ENCODE measurements at regions not wholly inside any gene's neighbourhood (a gene's known extent, or its start where the extent isn't known, plus 50 kb on each side); places are given as distances from the start of the nearest gene placed in this dataset.

DNA sequence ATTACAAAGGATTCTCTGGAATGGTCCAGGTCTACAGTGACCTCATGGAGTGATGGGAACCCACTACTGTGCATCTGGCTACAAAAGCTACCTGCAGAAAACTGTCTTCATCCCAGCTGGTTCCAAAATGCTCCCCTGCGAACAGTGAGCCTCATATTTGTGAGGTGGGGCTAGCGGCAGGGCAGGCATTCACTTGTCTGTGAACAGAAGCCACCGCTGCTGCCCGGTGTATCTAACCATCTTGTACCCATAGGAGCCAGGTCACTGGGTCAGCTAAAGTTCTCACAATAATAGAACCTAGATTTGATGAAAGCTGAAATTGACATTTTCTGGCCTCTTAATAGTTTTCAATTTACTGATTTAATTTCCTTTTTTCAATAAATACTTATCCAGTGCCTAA, 150.7 kb downstream of the KLF13 start:
- DNase-seq = no peak
- no TSS peak for BruUV-seq (replicated peaks)
- CTCF ChIA-PET = interaction anchor here (1.2 kb wide), 1 partner anchor 12 kb away, joined by 3 read pairs; no protein-coding TSS in a partner anchor

DNA sequence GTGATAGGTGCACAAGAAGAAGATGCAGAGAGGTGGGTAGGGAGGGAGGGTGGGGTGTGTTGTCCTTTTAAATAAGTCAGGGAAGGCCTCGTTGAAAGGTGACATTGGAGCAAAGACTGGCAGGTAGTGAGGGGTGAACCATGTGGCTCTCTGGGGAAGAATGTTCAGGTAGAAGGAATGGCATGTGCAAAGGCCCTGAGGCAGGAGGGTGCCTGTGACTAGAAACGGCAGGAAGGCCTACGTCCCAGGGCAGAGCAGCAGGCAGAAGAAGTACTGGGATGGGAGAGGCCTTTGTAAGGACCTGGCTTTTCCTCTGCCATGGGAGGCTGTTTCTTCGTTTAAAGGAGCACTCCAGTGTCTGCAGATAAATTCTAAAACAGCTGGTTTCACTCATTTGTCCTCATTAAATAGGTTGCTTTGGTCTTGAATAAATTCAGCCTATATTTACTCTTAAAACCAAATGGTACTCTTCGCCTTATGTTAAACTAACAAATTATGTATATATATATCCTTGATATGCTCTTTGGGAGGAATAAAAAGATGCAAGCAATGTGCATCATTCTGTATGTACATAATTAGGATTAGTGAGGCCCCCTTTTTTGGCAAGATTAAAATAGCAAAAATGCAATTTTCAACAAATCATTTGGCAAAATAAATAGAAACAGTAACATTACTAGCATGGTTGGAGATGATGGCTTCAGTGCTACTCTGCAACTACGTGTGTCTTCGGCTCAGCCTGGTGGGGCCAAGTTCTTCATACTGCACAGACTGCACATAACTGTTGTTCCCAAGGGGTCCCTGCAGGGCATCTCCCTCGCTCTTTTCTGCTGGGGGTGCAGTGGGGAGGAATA, 151.4 kb downstream of the KLF13 start:
- H3K4me1 ChIP-seq = no peaks in the 10 kb centered on the region
- no peak overlapping the region for H3K4me3 ChIP-seq (ENCODE audit: low read depth, low read length)
- no peak overlapping the region for H3K27ac Mint-ChIP-seq (ENCODE audit: unreplicated experiment)
- intact Hi-C loops (cut with micrococcal nuclease; ENCODE audit: unreplicated experiment) = no loop called here
- no peaks in the 10 kb centered on the region for H3K36me3 ChIP-seq (ENCODE audit: control insufficient read depth, insufficient read depth, low read length)
- no peaks in the 10 kb centered on the region for H3K27me3 ChIP-seq (replicated peaks; ENCODE audit: control insufficient read depth, insufficient read depth, low read length)
- TF ChIP-seq, protein P1, sequence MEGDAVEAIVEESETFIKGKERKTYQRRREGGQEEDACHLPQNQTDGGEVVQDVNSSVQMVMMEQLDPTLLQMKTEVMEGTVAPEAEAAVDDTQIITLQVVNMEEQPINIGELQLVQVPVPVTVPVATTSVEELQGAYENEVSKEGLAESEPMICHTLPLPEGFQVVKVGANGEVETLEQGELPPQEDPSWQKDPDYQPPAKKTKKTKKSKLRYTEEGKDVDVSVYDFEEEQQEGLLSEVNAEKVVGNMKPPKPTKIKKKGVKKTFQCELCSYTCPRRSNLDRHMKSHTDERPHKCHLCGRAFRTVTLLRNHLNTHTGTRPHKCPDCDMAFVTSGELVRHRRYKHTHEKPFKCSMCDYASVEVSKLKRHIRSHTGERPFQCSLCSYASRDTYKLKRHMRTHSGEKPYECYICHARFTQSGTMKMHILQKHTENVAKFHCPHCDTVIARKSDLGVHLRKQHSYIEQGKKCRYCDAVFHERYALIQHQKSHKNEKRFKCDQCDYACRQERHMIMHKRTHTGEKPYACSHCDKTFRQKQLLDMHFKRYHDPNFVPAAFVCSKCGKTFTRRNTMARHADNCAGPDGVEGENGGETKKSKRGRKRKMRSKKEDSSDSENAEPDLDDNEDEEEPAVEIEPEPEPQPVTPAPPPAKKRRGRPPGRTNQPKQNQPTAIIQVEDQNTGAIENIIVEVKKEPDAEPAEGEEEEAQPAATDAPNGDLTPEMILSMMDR (IDR thresholded peaks at IDR 0.05; ENCODE audit: insufficient read depth in 1 of 2, low read depth in 1 of 2, low read length in 1 of 2, severe bottlenecking in 1 of 2, unreplicated experiment in 1 of 2) = no peak
- ChIA-PET CTCF (no interaction called here), POLR2A (no interaction called here)
- H3K4me1 Mint-ChIP-seq (ENCODE audit: low read depth, unreplicated experiment) = no peaks in the 10 kb centered on the region
- no peak for DNase-seq
- peaks cover 24% of the 10 kb centered on the region for H3K27me3 Mint-ChIP-seq (ENCODE audit: insufficient read depth, unreplicated experiment)
- no peaks in the 10 kb centered on the region for H3K9me3 ChIP-seq
- no peak overlapping the region for H3K4me3 Mint-ChIP-seq (ENCODE audit: unreplicated experiment)
- no peaks in the 10 kb centered on the region for H3K9me3 Mint-ChIP-seq (ENCODE audit: unreplicated experiment)
- H3K36me3 Mint-ChIP-seq (ENCODE audit: insufficient read depth, unreplicated experiment) = no peaks in the 10 kb centered on the region
- no TSS peak for BruUV-seq (replicated peaks)

More for the DNA sequence above, 150.7 kb downstream of the KLF13 start:
- intact Hi-C loops (cut with micrococcal nuclease; ENCODE audit: unreplicated experiment) = no loop called here
- Histone ChIP-seq H3K4me3 (ENCODE audit: low read depth, low read length) (no peak overlapping the region), H3K9me3 (no peaks in the 10 kb centered on the region), H3K4me1 (no peaks in the 10 kb centered on the region), H3K36me3 (ENCODE audit: control insufficient read depth, insufficient read depth, low read length) (no peaks in the 10 kb centered on the region), H3K27me3 (replicated peaks; ENCODE audit: control insufficient read depth, insufficient read depth, low read length) (no peaks in the 10 kb centered on the region)
- no peaks in the 10 kb centered on the region for H3K36me3 Mint-ChIP-seq (ENCODE audit: insufficient read depth, unreplicated experiment)
- no peaks in the 10 kb centered on the region for H3K9me3 Mint-ChIP-seq (ENCODE audit: unreplicated experiment)
- TF ChIP-seq, protein P1 (IDR thresholded peaks at IDR 0.05; ENCODE audit: insufficient read depth in 1 of 2, low read depth in 1 of 2, low read length in 1 of 2, severe bottlenecking in 1 of 2, unreplicated experiment in 1 of 2) = no peak
- H3K27ac Mint-ChIP-seq (ENCODE audit: unreplicated experiment) = no peak overlapping the region
- H3K4me1 Mint-ChIP-seq (ENCODE audit: low read depth, unreplicated experiment) = no peaks in the 10 kb centered on the region
- H3K27me3 Mint-ChIP-seq (ENCODE audit: insufficient read depth, unreplicated experiment) = peaks cover 25% of the 10 kb centered on the region
- H3K4me3 Mint-ChIP-seq (ENCODE audit: unreplicated experiment) = no peak overlapping the region
- POLR2A ChIA-PET = no interaction called here

DNA sequence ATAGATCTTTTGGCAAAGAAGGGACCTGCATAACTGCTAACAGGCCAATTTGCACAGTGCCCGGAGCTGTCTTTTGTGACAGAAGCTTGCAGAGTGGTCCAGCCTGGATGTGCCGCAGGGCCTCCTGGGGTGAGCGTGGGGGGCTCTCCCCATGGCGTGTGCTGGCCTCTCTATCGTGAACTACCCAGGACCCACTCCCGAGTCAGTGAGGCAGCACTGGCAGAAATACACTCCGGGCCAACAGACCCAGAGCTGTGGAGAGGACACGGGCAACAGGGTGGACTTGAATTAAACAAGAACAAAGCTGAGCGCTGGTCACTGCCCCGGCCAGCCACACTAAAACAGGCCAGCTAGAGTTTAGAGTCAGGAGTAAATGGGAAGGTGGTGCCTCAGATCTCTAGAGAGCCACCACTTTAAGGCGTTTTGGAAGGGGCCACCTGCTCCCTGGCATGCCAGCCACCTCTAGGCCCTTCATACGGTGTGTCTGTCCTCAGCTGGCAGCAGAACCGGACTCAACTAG, 152.1 kb downstream of the KLF13 start:
- CTCF ChIA-PET = no interaction called here
- Mint-ChIP-seq H3K27me3 (ENCODE audit: insufficient read depth, unreplicated experiment) (peaks cover 21% of the 10 kb centered on the region), H3K36me3 (ENCODE audit: insufficient read depth, unreplicated experiment) (no peaks in the 10 kb centered on the region), H3K9me3 (ENCODE audit: unreplicated experiment) (no peaks in the 10 kb centered on the region), H3K4me3 (ENCODE audit: unreplicated experiment) (no peak overlapping the region), H3K4me1 (ENCODE audit: low read depth, unreplicated experiment) (no peaks in the 10 kb centered on the region), H3K27ac (ENCODE audit: unreplicated experiment) (no peak overlapping the region)
- no peak overlapping the region for H3K4me3 ChIP-seq (ENCODE audit: low read depth, low read length)
- no peaks in the 10 kb centered on the region for H3K4me1 ChIP-seq
- intact Hi-C loops (cut with micrococcal nuclease; ENCODE audit: unreplicated experiment) = no loop called here
- TF ChIP-seq, protein P1 (IDR thresholded peaks at IDR 0.05; ENCODE audit: insufficient read depth in 1 of 2, low read depth in 1 of 2, low read length in 1 of 2, severe bottlenecking in 1 of 2, unreplicated experiment in 1 of 2) = no peak
- BruUV-seq (replicated peaks) = no TSS peak
- H3K27me3 ChIP-seq (replicated peaks; ENCODE audit: control insufficient read depth, insufficient read depth, low read length) = no peaks in the 10 kb centered on the region
- POLR2A ChIA-PET = no interaction called here
- no peaks in the 10 kb centered on the region for H3K36me3 ChIP-seq (ENCODE audit: control insufficient read depth, insufficient read depth, low read length)
- DNase-seq = no peak
- H3K9me3 ChIP-seq = no peaks in the 10 kb centered on the region
